ENCODE measurements at regions not wholly inside any gene's neighbourhood (a gene's known extent, or its start where the extent isn't known, plus 50 kb on each side); places are given as distances from the start of the nearest gene placed in this dataset.
"Not testable (repeated sequence)": the region's sequence is repeated elsewhere in the genome, so short reads cannot be mapped to it uniquely, and the experiment has no call there.

- DNase-seq (ENCODE audit: low spot score): no peak
These were observed 314.0 kb downstream of the PTPRU start for GRCh38 chr1:29550119-29550841.

GRCh38 chr1:29549728-29550118 is 313.4 kb downstream of the PTPRU start:
- DNase-seq (ENCODE audit: low spot score): not testable (repeated sequence)

GRCh38 chr1:29549001-29549400 is 312.7 kb downstream of the PTPRU start:
- DNase-seq (ENCODE audit: low spot score): no peak

- DNase-seq (ENCODE audit: low spot score): no peak
These were observed 311.8 kb downstream of the PTPRU start for GRCh38 chr1:29548091-29548490.

- no peak for DNase-seq (ENCODE audit: low spot score)
These were observed 311.0 kb downstream of the PTPRU start for GRCh38 chr1:29547300-29547699.

- DNase-seq (ENCODE audit: low spot score): no peak
These were observed 310.2 kb downstream of the PTPRU start for GRCh38 chr1:29546496-29546895.

GRCh38 chr1:29544406-29544805 is 308.1 kb downstream of the PTPRU start:
- DNase-seq (ENCODE audit: low spot score): no peak

GRCh38 chr1:29543586-29543985 is 307.3 kb downstream of the PTPRU start:
- no peak for DNase-seq (ENCODE audit: low spot score)

- no peak for DNase-seq (ENCODE audit: low spot score)
These were observed 306.2 kb downstream of the PTPRU start for GRCh38 chr1:29542548-29542947.

- DNase-seq (ENCODE audit: low spot score): no peak
These were observed 305.3 kb downstream of the PTPRU start for GRCh38 chr1:29541631-29542030.

- no peak for DNase-seq (ENCODE audit: low spot score)
These were observed 304.6 kb downstream of the PTPRU start for GRCh38 chr1:29540801-29541357.

GRCh38 chr1:29539971-29540370 is 303.6 kb downstream of the PTPRU start:
- no peak for DNase-seq (ENCODE audit: low spot score)

- DNase-seq (ENCODE audit: low spot score): no peak
These were observed 302.3 kb downstream of the PTPRU start for GRCh38 chr1:29538586-29538985.

GRCh38 chr1:29532751-29533150 is 296.4 kb downstream of the PTPRU start:
- no peak for DNase-seq (ENCODE audit: low spot score)

GRCh38 chr1:29532285-29532684 is 296.0 kb downstream of the PTPRU start:
- DNase-seq (ENCODE audit: low spot score): no peak

- no peak for DNase-seq (ENCODE audit: low spot score)
These were observed 295.3 kb downstream of the PTPRU start for GRCh38 chr1:29531596-29531995.

GRCh38 chr1:29529677-29530278 is 293.5 kb downstream of the PTPRU start:
- no peak for DNase-seq (ENCODE audit: low spot score)

GRCh38 chr1:29527314-29528004 is 291.1 kb downstream of the PTPRU start:
- DNase-seq (ENCODE audit: low spot score): no peak

- DNase-seq (ENCODE audit: low spot score): no peak
These were observed 289.6 kb downstream of the PTPRU start for GRCh38 chr1:29525941-29526340.

GRCh38 chr1:29524285-29525065 is 288.2 kb downstream of the PTPRU start:
- DNase-seq (ENCODE audit: low spot score): no peak

GRCh38 chr1:29523576-29523975 is 287.3 kb downstream of the PTPRU start:
- DNase-seq (ENCODE audit: low spot score): no peak

GRCh38 chr1:29523136-29523535 is 286.8 kb downstream of the PTPRU start:
- DNase-seq (ENCODE audit: low spot score): no peak

Measured in umbilical cord (tissue), 1 donor.